Activated naive CD4-positive, alpha-beta T cell treated with anti-CD3 and anti-CD28 coated beads for 36 hours (primary cell): ENCODE measurements at regions not wholly inside any gene's neighbourhood (a gene's known extent, or its start where the extent isn't known, plus 50 kb on each side); places are given as distances from the start of the nearest gene placed in this dataset.

Source experiments
- CTCF ChIA-PET: fragments of 350-600 bp; sonication (Branson Sonifier 250); formaldehyde crosslinking; loops from one replicate; lab custom pipeline; 2021; ENCODE audit warnings: antibody characterized with exemption; lab: Charles Lee
- DNase-seq: peaks from one replicate; pipeline ENCODE4 v3.0.0-alpha.2; 2020
- H3K27ac Mint-ChIP-seq: one replicate; pipeline ENCODE4 v1.8.0; 2021; ENCODE audit warnings: mild to moderate bottlenecking, mixed read lengths
- H3K27me3 Mint-ChIP-seq: one replicate; pipeline ENCODE4 v1.8.0; 2021; ENCODE audit warnings: low read depth, mixed read lengths
- H3K36me3 Mint-ChIP-seq: one replicate; pipeline ENCODE4 v1.8.0; 2021; ENCODE audit warnings: low read depth, mixed read lengths
- H3K4me1 Mint-ChIP-seq: one replicate; pipeline ENCODE4 v1.8.0; 2021; ENCODE audit warnings: low read depth, mixed read lengths
- H3K4me3 Mint-ChIP-seq: one replicate; pipeline ENCODE4 v1.8.0; 2021; ENCODE audit warnings: mild to moderate bottlenecking, moderate library complexity, mixed read lengths
- H3K9me3 Mint-ChIP-seq: one replicate; pipeline ENCODE4 v1.8.0; 2021; ENCODE audit warnings: mixed read lengths
- intact Hi-C: fragments of 100-400 bp; cut with micrococcal nuclease; formaldehyde crosslinking; loops from one replicate; pipeline ENCODE4 v1.15.1; 2023

GRCh38 chr3:33919312-33920120 is 121.1 kb downstream of the PDCD6IP start:
- H3K27me3 Mint-ChIP-seq = no peaks in the 10 kb centered on the region
- H3K27ac Mint-ChIP-seq = no peak overlapping the region
- no peak overlapping the region for H3K4me3 Mint-ChIP-seq
- no peaks in the 10 kb centered on the region for H3K36me3 Mint-ChIP-seq
- no peak for DNase-seq
- CTCF ChIA-PET = no interaction called here
- H3K9me3 Mint-ChIP-seq = no peaks in the 10 kb centered on the region
- no peaks in the 10 kb centered on the region for H3K4me1 Mint-ChIP-seq
- intact Hi-C loops = no loop called here

- CTCF ChIA-PET = no interaction called here
- Mint-ChIP-seq H3K27ac (no peak overlapping the region), H3K4me3 (no peak overlapping the region)
These were observed 122.1 kb downstream of the PDCD6IP start for GRCh38 chr3:33920511-33920910.

DNA sequence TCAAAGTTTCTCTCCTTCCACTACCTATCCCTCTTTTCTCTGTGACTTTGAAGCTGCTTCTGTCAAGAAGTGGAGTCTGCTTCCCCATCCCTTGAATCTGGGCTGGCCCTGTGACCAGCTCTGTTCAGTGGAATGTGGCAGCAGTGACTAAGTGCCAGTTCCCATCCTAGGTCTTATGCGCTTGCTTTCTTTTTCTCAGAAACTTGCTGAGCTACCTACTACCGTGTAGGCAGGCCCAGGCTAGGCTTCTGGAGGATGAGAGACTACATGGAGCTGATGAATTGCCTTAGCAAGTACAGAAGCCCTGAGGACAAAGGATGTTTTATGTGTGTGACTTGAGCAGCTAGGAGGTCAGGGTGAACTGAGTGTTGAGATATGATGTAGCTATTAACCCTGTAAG is 123.2 kb downstream of the PDCD6IP start:
- Mint-ChIP-seq H3K4me1 (no peaks in the 10 kb centered on the region), H3K36me3 (no peaks in the 10 kb centered on the region), H3K9me3 (no peaks in the 10 kb centered on the region), H3K27ac (no peak overlapping the region), H3K4me3 (no peak overlapping the region), H3K27me3 (no peaks in the 10 kb centered on the region)
- intact Hi-C loops = no loop called here
- DNase-seq = no peak
- CTCF ChIA-PET = no interaction called here

More at GRCh38 chr3:33920511-33920910, 122.1 kb downstream of the PDCD6IP start:
- Mint-ChIP-seq H3K9me3 (no peaks in the 10 kb centered on the region), H3K4me1 (no peaks in the 10 kb centered on the region), H3K36me3 (no peaks in the 10 kb centered on the region), H3K27me3 (no peaks in the 10 kb centered on the region)
- intact Hi-C loops = no loop called here
- DNase-seq = no peak

- no peaks in the 10 kb centered on the region for H3K36me3 Mint-ChIP-seq
- H3K4me3 Mint-ChIP-seq = no peak overlapping the region
- no peak overlapping the region for H3K27ac Mint-ChIP-seq
- no peaks in the 10 kb centered on the region for H3K9me3 Mint-ChIP-seq
- H3K4me1 Mint-ChIP-seq = no peaks in the 10 kb centered on the region
- H3K27me3 Mint-ChIP-seq = no peaks in the 10 kb centered on the region
- DNase-seq = no peak
- intact Hi-C loops = no loop called here
- CTCF ChIA-PET = no interaction called here
These were observed 128.7 kb downstream of the PDCD6IP start for GRCh38 chr3:33926998-33927605.

DNA sequence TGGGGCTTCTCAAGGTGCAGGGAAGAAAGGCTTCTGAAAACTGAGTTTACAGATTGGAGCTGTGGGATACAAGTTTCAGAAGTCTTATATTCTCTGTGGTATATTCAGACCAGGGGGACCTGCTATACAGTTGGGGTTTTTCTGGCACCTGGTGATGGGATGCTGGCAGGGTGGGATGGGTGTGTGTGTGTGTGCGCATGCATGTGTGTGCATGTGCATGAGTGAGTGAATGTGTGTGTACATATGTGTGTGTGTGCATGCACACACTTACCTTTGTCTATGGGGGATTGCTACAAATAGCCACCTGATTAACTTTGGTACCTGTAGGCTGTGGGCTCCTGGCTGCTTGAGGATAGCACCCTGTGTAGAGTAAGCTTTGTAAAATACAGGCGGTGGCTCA is 131.4 kb downstream of the PDCD6IP start:
- CTCF ChIA-PET = no interaction called here
- no peak overlapping the region for H3K4me3 Mint-ChIP-seq

DNA sequence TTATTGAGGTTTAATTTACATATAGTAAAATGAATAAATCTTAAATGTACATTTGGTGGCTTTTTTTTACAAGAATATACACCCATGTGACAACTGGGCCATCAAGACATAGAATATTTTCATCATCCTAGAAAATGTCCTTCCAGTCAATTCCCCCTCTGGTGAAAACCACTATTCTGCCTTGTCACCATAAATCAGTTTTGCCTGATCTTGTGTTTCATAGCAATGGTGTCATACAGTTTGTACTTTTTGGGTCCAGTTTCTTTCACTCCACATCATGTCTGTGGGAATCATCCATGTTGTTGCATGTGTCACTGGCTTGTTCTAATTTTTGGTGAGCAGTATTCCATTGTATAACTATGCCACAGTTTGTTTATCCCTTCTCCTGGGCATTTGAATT is 133.1 kb downstream of the PDCD6IP start:
- Mint-ChIP-seq H3K9me3 (no peaks in the 10 kb centered on the region), H3K4me3 (no peak overlapping the region), H3K36me3 (no peaks in the 10 kb centered on the region), H3K27ac (no peak overlapping the region), H3K4me1 (no peaks in the 10 kb centered on the region), H3K27me3 (peaks cover 2% of the 10 kb centered on the region)
- CTCF ChIA-PET = no interaction called here
- intact Hi-C loops = no loop called here
- no peak for DNase-seq

More for the DNA sequence above, 131.4 kb downstream of the PDCD6IP start:
- no peaks in the 10 kb centered on the region for H3K36me3 Mint-ChIP-seq
- no peaks in the 10 kb centered on the region for H3K4me1 Mint-ChIP-seq
- H3K27me3 Mint-ChIP-seq = no peaks in the 10 kb centered on the region
- H3K27ac Mint-ChIP-seq = no peak overlapping the region
- intact Hi-C loops = no loop called here
- DNase-seq = no peak
- no peaks in the 10 kb centered on the region for H3K9me3 Mint-ChIP-seq

DNA sequence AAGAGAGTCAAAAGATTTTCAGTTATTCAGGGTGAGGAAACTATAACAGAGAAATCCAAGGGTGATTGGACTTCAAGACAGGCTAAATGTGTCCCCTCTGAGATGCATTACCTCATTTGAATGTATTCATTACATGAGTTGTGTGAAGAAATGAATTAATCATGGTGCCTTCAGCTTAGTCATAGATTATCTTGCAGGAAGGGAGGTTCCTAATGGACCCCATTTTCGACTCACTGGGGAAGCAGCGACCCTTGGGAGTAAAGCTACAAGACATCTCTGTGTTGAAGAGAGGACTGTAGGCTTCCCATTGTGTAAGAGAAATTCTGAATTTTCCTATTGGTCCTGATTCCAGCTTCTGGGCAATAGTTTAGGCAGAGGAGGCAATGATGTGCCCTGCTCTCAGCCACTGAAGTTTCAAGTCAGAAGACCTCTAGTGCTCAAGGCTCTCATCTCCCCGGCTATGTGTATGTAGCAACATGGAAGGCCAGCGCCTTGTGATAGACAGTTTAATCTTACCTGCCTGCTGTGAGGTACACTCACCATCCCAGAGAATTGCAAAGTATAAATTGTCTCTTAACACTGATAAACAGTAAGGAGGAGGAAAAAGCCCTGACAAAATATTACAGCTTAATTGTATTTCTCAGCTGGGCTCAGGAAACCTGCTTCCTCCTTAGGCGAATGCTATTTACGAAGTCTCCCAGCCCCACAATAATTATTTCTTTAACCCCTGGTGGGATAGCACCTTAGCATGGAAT is 133.8 kb downstream of the PDCD6IP start:
- Mint-ChIP-seq H3K27me3 (peaks cover 6% of the 10 kb centered on the region), H3K4me1 (no peaks in the 10 kb centered on the region), H3K36me3 (no peaks in the 10 kb centered on the region), H3K27ac (no peak overlapping the region), H3K4me3 (no peak overlapping the region), H3K9me3 (no peaks in the 10 kb centered on the region)
- CTCF ChIA-PET = no interaction called here
- intact Hi-C loops = no loop called here
- DNase-seq = no peak

DNA sequence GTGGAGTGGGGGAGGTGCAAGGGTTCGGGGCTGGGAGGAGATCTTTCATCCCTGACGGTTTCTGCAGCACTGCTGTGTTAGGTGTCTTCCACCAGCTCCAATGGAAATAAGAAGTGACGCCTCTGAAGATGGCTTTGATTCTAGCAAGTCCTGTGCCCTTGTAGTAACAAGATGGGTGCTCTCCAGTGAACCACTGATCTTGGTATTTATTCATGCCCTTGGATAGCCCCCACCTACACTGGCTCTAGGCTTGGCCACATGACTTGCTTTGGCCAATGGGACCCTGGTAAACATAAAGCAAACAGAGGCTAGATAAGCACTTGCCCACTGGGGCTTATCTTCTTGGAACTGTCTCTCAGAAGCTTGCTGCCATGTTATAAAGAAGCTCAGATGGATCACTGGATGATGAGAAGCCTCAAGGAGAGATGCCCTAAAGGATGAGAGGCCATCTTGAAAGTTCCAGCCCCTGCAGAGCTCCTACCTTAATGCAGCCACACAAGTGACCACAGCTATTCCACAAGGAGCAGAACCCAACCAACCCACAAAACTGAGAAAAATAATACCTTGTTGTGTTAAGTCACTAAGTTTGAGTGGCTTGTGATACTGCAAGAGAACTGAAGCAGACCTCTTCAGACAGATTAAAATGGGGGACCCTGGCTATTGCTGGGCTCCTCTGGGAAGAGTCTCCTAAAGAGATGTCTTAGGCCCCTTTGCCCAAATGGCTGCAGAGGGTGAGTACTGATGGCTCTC is 137.9 kb downstream of the PDCD6IP start:
- H3K4me1 Mint-ChIP-seq = no peaks in the 10 kb centered on the region
- DNase-seq = no peak

DNA sequence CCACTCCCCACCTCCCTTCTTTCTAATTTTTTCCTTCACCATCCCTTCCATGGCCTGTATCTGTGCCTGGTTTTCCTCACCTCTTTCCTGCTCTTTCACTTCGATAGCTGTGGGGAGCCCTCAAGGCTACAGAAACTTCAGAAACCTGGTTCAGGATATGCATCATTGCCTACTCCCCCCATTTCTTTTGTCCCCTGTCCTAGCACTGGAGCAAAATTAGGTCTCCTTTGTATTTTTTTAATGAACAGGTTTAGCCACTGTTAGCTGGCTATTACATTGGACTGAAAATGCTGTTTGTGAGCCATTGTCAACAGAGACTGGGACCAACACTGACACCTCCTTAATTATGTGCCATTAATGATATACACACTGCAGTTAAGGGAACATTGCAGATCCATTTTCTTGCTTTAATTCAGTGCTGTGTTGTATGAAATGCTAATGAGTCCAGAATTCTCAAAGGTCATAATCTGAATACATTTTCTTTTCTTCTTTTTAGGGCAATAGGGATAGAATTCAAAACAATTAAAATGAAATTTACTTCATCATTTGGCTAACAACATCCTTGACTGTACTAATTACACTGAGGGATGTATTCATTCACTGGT is 138.6 kb downstream of the PDCD6IP start:
- Mint-ChIP-seq H3K4me1 (peaks cover 2% of the 10 kb centered on the region), H3K27ac (no peak overlapping the region)
- intact Hi-C loops = no loop called here

More for the DNA sequence above, 137.9 kb downstream of the PDCD6IP start:
- Mint-ChIP-seq H3K36me3 (no peaks in the 10 kb centered on the region), H3K9me3 (no peaks in the 10 kb centered on the region), H3K27me3 (peaks cover 8% of the 10 kb centered on the region), H3K27ac (no peak overlapping the region), H3K4me3 (no peak overlapping the region)
- intact Hi-C loops = no loop called here
- CTCF ChIA-PET = interaction anchor here (1.5 kb wide), 1 partner anchor 53 kb away, joined by 5 read pairs; no protein-coding TSS in a partner anchor

GRCh38 chr3:33937628-33938027 is 139.2 kb downstream of the PDCD6IP start:
- Mint-ChIP-seq H3K9me3 (no peaks in the 10 kb centered on the region), H3K27me3 (peaks cover 8% of the 10 kb centered on the region), H3K27ac (no peak overlapping the region), H3K36me3 (no peaks in the 10 kb centered on the region), H3K4me3 (no peak overlapping the region), H3K4me1 (peaks cover 3% of the 10 kb centered on the region)
- CTCF ChIA-PET = interaction anchor here (1.5 kb wide), 1 partner anchor 54 kb away, joined by 5 read pairs; no protein-coding TSS in a partner anchor
- DNase-seq = no peak
- intact Hi-C loops = no loop called here

More for the DNA sequence above, 138.6 kb downstream of the PDCD6IP start:
- DNase-seq = no peak
- no peak overlapping the region for H3K4me3 Mint-ChIP-seq
- H3K36me3 Mint-ChIP-seq = no peaks in the 10 kb centered on the region
- H3K9me3 Mint-ChIP-seq = no peaks in the 10 kb centered on the region
- CTCF ChIA-PET = interaction anchor here (1.5 kb wide), 1 partner anchor 54 kb away, joined by 5 read pairs; no protein-coding TSS in a partner anchor
- peaks cover 8% of the 10 kb centered on the region for H3K27me3 Mint-ChIP-seq

GRCh38 chr3:33940149-33940548 is 141.7 kb downstream of the PDCD6IP start:
- H3K36me3 Mint-ChIP-seq = no peaks in the 10 kb centered on the region
- peaks cover 3% of the 10 kb centered on the region for H3K4me1 Mint-ChIP-seq
- H3K27ac Mint-ChIP-seq = no peak overlapping the region
- no peaks in the 10 kb centered on the region for H3K9me3 Mint-ChIP-seq
- no peak for DNase-seq
- peaks cover 8% of the 10 kb centered on the region for H3K27me3 Mint-ChIP-seq
- H3K4me3 Mint-ChIP-seq = no peak overlapping the region
- CTCF ChIA-PET = no interaction called here
- intact Hi-C loops = no loop called here
